ENCODE measurements at regions not wholly inside any gene's neighbourhood (a gene's known extent, or its start where the extent isn't known, plus 50 kb on each side); places are given as distances from the start of the nearest gene placed in this dataset.

DNA sequence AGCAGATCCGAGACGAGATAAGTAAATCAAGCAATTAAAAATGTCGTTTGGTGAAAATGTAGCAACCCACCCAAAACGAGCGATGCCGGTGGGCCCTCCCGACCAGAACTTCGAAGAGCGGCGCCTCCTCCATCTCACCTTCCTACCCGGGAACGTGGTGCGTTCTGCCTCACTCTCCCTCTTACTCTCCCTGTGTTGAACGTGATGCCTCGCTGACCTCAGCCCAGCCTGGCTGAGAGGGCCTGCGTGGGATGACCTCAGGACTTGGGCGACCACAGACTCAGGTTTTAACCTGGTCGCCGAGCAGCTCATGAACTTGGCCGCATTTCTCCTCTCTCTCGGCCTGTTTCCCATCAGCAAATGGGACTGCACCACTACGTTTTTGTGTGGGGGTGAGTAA lies 69.7 kb upstream of the RPL38 start:
- no peak for TF ChIP-seq POLR2AphosphoS5 (IDR thresholded peaks at IDR 0.05; ENCODE audit: borderline replicate concordance, low read depth, low read length)
- no peak for TF ChIP-seq EZH2 (IDR thresholded peaks at IDR 0.05)
- no peak for TF ChIP-seq FOXP2 (optimal IDR thresholded peaks at IDR 0.05; ENCODE audit: control extremely low read depth, extremely low read length, insufficient read depth)

Measured in SK-N-MC (cell line).